ENCODE measurements at regions not wholly inside any gene's neighbourhood (a gene's known extent, or its start where the extent isn't known, plus 50 kb on each side); places are given as distances from the start of the nearest gene placed in this dataset.

DNA sequence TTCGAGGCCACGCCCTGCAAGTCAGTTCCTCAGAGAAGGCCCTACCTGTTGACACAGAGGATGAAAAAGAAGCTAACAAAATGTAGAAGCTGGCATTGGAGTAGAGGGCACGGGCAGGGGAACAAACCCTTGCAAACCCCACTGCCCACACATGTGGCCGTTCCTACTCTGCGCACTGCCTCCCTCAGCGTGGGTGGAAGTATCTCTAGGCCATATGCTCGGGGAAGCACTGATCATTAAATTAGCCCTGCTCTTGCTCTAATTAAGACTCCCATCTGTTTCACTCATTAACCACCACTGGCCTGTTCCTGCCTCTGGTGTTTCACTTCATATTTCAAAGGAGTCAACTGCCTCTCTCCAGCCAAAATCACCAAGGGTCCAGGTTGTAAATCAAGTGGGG lies 201.2 kb upstream of the SFSWAP start:
- no peak for TF ChIP-seq HDGF (IDR thresholded peaks at IDR 0.05; ENCODE audit: borderline replicate concordance)
- TF ChIP-seq CTBP1 (IDR thresholded peaks at IDR 0.05; ENCODE audit: borderline replicate concordance): no peak
- TF ChIP-seq BHLHE40 (IDR thresholded peaks at IDR 0.05; ENCODE audit: borderline replicate concordance): no peak
- no peak for TF ChIP-seq FOXM1 (IDR thresholded peaks at IDR 0.05; ENCODE audit: borderline replicate concordance)
- TF ChIP-seq LEF1 (IDR thresholded peaks at IDR 0.05; ENCODE audit: borderline replicate concordance): no peak
- no peak for TF ChIP-seq NFRKB (IDR thresholded peaks at IDR 0.05)
- no peak for TF ChIP-seq FOXA1 (IDR thresholded peaks at IDR 0.05)
- no peak for TF ChIP-seq ZNF384 (IDR thresholded peaks at IDR 0.05)
